Skeletal muscle satellite cell (primary cell): ENCODE measurements at regions not wholly inside any gene's neighbourhood (a gene's known extent, or its start where the extent isn't known, plus 50 kb on each side); places are given as distances from the start of the nearest gene placed in this dataset.
"Not testable (repeated sequence)": the region's sequence is repeated elsewhere in the genome, so short reads cannot be mapped to it uniquely, and the experiment has no call there.

Source experiments
- H3K27me3 ChIP-seq: 2 replicates; pipeline ENCODE4 v1.7.0; 2013; ENCODE audit warnings: low read length; ENCODE audit not compliant: control insufficient read depth, insufficient read depth
- H3K36me3 ChIP-seq: 2 replicates; pipeline ENCODE4 v1.7.0; 2013; ENCODE audit warnings: mild to moderate bottlenecking, control low read depth, low read length; ENCODE audit not compliant: insufficient read depth
- H3K4me1 ChIP-seq: 2 replicates; pipeline ENCODE4 v1.7.0; 2013; ENCODE audit warnings: low read length; ENCODE audit not compliant: control insufficient read depth, insufficient read depth
- H3K4me2 ChIP-seq: 2 replicates; pipeline ENCODE4 v1.7.0; 2013; ENCODE audit warnings: mild to moderate bottlenecking, low read length
- H3K4me3 ChIP-seq: 2 replicates; pipeline ENCODE4 v1.7.0; 2013; ENCODE audit warnings: low read length
- H3K9ac ChIP-seq: 2 replicates; pipeline ENCODE4 v1.7.0; 2013; ENCODE audit warnings: mild to moderate bottlenecking, low read depth, low read length, moderate library complexity
- H3K9me3 ChIP-seq: replicated peaks from 2 replicates; pipeline ENCODE4 v1.7.0; 2013; ENCODE audit warnings: mild to moderate bottlenecking, control low read depth, low read length

DNA sequence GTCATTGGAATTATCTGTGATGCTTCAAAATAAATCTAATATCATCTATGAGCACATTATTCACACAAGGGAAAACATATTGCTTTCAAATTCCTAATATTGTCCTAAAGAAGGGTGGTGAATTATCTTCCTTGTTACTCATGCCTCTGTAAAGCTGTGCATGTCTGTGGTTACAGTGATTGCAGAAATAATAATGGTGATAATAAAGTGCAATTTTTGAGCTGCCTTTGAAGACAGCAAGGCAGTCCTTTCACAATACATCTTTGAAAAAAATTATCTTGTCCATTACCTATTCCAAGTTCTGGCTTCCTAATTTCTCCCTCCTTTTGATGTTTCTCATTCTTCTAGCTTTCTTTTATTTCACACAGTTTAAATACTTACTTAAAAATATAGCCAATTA, 442.1 kb upstream of the EYS start:
- peaks cover 10% of the 10 kb centered on the region for H3K9me3 ChIP-seq
- no peaks in the 10 kb centered on the region for H3K36me3 ChIP-seq
- H3K27me3 ChIP-seq, result no peaks in the 10 kb centered on the region
- H3K4me2 ChIP-seq, result no peak overlapping the region
- H3K4me1 ChIP-seq, result no peaks in the 10 kb centered on the region
- no peak overlapping the region for H3K4me3 ChIP-seq
- no peak overlapping the region for H3K9ac ChIP-seq

- H3K9me3 ChIP-seq, result peaks cover 7% of the 10 kb centered on the region
- no peak overlapping the region for H3K9ac ChIP-seq
- H3K4me2 ChIP-seq, result no peak overlapping the region
- H3K27me3 ChIP-seq, result no peaks in the 10 kb centered on the region
- no peaks in the 10 kb centered on the region for H3K36me3 ChIP-seq
- no peak overlapping the region for H3K4me3 ChIP-seq
- H3K4me1 ChIP-seq, result no peaks in the 10 kb centered on the region
Measured at GRCh38 chr6:66145867-66146266, 438.8 kb upstream of the EYS start.

DNA sequence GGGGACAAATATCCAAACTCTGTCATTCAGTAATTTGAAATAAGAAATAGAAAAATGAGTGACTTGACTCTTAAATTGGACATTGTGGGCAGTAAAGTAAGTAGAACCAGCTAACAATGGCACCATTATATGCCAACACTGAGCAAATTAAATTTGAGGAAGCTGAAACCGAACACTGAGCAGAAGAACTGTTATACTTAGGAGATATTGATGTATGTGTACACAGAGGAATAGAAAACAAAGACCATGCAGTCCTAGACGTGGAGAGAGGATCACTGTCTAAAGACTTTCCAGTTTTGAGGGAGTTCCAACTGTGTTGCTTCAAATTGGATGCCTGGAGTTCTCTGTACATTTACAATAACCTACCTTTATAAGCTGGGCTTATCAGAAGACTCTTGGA, 427.0 kb upstream of the EYS start:
- H3K27me3 ChIP-seq, result no peaks in the 10 kb centered on the region
- no peak overlapping the region for H3K4me2 ChIP-seq
- H3K4me3 ChIP-seq, result no peak overlapping the region
- H3K9ac ChIP-seq, result no peak overlapping the region
- H3K4me1 ChIP-seq, result no peaks in the 10 kb centered on the region
- peaks cover 7% of the 10 kb centered on the region for H3K9me3 ChIP-seq
- no peaks in the 10 kb centered on the region for H3K36me3 ChIP-seq

- no peak overlapping the region for H3K4me3 ChIP-seq
- no peaks in the 10 kb centered on the region for H3K36me3 ChIP-seq
- no peak overlapping the region for H3K9ac ChIP-seq
- no peaks in the 10 kb centered on the region for H3K4me1 ChIP-seq
- H3K27me3 ChIP-seq, result no peaks in the 10 kb centered on the region
- H3K9me3 ChIP-seq, result peaks cover 18% of the 10 kb centered on the region
- no peak overlapping the region for H3K4me2 ChIP-seq
Measured at GRCh38 chr6:66128656-66129055, 421.6 kb upstream of the EYS start.

DNA sequence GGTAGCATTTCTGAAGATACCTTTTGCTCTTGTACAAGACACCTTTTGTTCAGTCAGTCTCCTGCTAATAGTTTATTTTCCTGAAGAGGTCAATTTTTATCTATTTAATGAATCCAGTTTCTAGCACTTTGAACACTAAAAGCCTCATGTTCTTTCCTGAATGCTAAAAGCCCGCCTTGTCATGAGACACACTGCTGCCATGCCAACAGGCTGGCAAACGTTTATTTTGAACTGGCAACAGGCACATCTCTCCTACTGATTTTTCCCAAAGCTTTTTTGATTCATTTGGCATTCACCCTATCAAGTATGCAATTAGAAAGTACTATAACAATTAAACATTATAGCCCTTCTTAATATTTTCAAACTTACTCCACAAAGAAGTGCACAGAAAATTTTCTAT, 421.2 kb upstream of the EYS start:
- Histone ChIP-seq H3K27me3 (no peaks in the 10 kb centered on the region), H3K9ac (no peak overlapping the region), H3K4me1 (no peaks in the 10 kb centered on the region), H3K4me3 (no peak overlapping the region), H3K4me2 (no peak overlapping the region), H3K36me3 (no peaks in the 10 kb centered on the region), H3K9me3 (peaks cover 18% of the 10 kb centered on the region)

DNA sequence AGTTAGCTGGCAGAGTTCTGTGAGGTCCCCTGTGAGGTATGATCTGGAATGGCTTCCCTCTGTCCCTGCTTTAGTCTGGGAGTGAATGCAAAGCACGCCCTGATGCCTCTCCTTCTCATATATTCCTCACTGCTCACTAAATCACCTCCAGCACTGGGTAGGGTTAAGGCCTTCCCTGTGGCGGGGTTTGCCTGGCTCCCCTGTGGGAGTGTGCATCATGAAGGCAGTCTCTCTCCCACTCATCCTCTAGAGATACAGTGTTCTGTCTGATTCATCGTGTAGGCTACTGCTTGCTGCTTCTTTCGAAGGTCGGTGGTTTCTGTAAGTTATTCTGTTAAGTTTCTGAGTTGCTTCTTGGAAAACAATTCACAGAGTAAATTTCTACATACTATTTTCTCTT, 420.0 kb upstream of the EYS start:
- Histone ChIP-seq H3K36me3 (no peaks in the 10 kb centered on the region), H3K9me3 (peaks cover 18% of the 10 kb centered on the region), H3K9ac (no peak overlapping the region), H3K27me3 (no peaks in the 10 kb centered on the region), H3K4me1 (no peaks in the 10 kb centered on the region), H3K4me2 (no peak overlapping the region), H3K4me3 (no peak overlapping the region)

- H3K27me3 ChIP-seq, result no peaks in the 10 kb centered on the region
- no peak overlapping the region for H3K4me3 ChIP-seq
- H3K36me3 ChIP-seq, result no peaks in the 10 kb centered on the region
- peaks cover 18% of the 10 kb centered on the region for H3K9me3 ChIP-seq
- no peaks in the 10 kb centered on the region for H3K4me1 ChIP-seq
- no peak overlapping the region for H3K4me2 ChIP-seq
- H3K9ac ChIP-seq, result no peak overlapping the region
Measured at GRCh38 chr6:66126358-66126757, 419.3 kb upstream of the EYS start.

DNA sequence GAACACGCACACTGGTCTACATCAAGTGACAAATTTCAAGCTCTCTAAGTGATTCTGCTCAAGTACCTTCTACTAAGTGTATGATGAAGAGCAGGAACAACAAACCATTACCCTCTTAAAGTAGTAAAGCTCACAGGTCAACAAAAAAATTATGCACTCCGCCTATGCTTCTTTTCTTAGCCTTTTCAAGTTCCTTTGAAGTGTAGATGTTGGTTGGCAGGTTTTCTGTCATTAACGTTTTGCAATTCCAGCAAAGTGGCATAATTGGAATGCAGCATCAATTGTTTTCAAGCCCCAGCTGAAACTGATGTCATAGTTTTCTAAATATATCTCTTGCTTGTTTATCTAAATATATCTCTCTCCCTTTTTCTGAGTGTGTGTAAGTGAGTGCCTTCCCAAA, 396.9 kb upstream of the EYS start:
- H3K9me3 ChIP-seq, result no peaks in the 10 kb centered on the region
- H3K4me3 ChIP-seq, result no peak overlapping the region
- H3K9ac ChIP-seq, result no peak overlapping the region
- H3K27me3 ChIP-seq, result no peaks in the 10 kb centered on the region
- no peaks in the 10 kb centered on the region for H3K36me3 ChIP-seq
- no peaks in the 10 kb centered on the region for H3K4me1 ChIP-seq
- no peak overlapping the region for H3K4me2 ChIP-seq

DNA sequence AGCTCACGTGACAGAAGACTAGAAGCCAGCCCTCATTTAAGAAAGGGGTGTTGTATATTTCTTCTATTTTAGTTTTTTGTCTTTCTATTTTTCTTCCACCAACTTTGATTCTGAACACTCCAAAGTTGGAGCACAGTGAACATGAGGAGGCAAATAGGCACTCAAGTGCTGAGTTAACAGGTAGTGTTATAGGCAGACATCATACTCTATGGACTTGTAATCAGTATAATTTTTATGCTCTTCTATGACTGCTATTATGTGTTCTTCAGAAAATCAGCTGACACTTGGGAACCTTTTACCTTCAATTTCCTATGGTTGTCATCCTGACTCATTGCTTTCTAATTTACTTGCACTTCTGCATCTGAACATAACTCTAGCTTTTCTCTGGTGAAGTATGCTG, 396.3 kb upstream of the EYS start:
- Histone ChIP-seq H3K9me3 (no peaks in the 10 kb centered on the region), H3K36me3 (no peaks in the 10 kb centered on the region)

GRCh38 chr6:66096679-66097078, 389.7 kb upstream of the EYS start:
- H3K4me2 ChIP-seq, result no peak overlapping the region
- H3K27me3 ChIP-seq, result no peaks in the 10 kb centered on the region
- H3K4me1 ChIP-seq, result no peaks in the 10 kb centered on the region
- H3K9me3 ChIP-seq, result no peaks in the 10 kb centered on the region
- no peaks in the 10 kb centered on the region for H3K36me3 ChIP-seq
- no peak overlapping the region for H3K4me3 ChIP-seq
- H3K9ac ChIP-seq, result no peak overlapping the region

More for the DNA sequence above, 396.3 kb upstream of the EYS start:
- H3K4me3 ChIP-seq, result no peak overlapping the region
- no peaks in the 10 kb centered on the region for H3K4me1 ChIP-seq
- H3K27me3 ChIP-seq, result no peaks in the 10 kb centered on the region
- no peak overlapping the region for H3K4me2 ChIP-seq
- no peak overlapping the region for H3K9ac ChIP-seq

GRCh38 chr6:66094615-66095014, 387.6 kb upstream of the EYS start:
- no peak overlapping the region for H3K4me2 ChIP-seq
- no peaks in the 10 kb centered on the region for H3K27me3 ChIP-seq
- no peaks in the 10 kb centered on the region for H3K36me3 ChIP-seq
- H3K4me1 ChIP-seq, result no peaks in the 10 kb centered on the region
- no peak overlapping the region for H3K4me3 ChIP-seq
- no peak overlapping the region for H3K9ac ChIP-seq
- no peaks in the 10 kb centered on the region for H3K9me3 ChIP-seq

DNA sequence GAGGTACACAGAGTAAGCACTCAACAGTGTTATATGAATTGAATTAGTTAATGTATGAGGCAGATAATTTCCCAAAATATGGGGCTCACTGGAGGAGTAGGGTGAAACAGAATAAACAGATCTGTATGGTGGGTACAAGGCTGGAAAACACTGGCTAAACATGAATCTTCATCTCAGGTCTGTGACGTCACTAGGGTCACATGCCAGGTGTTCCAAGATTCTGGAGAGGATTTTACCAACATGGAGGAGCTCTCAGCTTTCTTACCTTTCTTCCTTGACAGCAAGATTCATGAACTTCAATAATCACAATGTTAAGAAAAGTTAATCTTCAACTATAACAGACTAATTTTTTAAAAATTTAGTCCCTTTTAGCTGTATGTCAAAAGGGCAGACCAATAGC, 385.3 kb upstream of the EYS start:
- H3K4me3 ChIP-seq, H3K9ac ChIP-seq, H3K36me3 ChIP-seq, H3K9me3 ChIP-seq, H3K4me1 ChIP-seq, H3K4me2 ChIP-seq, H3K27me3 ChIP-seq: not testable (repeated sequence)
